ENCODE measurements at regions not wholly inside any gene's neighbourhood (a gene's known extent, or its start where the extent isn't known, plus 50 kb on each side); places are given as distances from the start of the nearest gene placed in this dataset.

GRCh38 chr2:236673126-236673822 is 103.6 kb downstream of the ACKR3 start:
- no peak overlapping the region for H3K27ac Mint-ChIP-seq
- DNase-seq (no peak), ATAC-seq (ENCODE audit: low read depth) (no peak)
- H3K27me3 Mint-ChIP-seq = peaks cover 16% of the 10 kb centered on the region
- H3K36me3 Mint-ChIP-seq = no peaks in the 10 kb centered on the region
- H3K9me3 Mint-ChIP-seq = no peaks in the 10 kb centered on the region
- no peak overlapping the region for H3K4me3 Mint-ChIP-seq
- H3K4me1 Mint-ChIP-seq = peaks cover 1% of the 10 kb centered on the region
- POLR2A ChIA-PET = no interaction called here

GRCh38 chr2:236673823-236674185 is 104.2 kb downstream of the ACKR3 start:
- H3K27ac Mint-ChIP-seq = no peak overlapping the region

GRCh38 chr2:236674238-236674637 is 104.6 kb downstream of the ACKR3 start:
- POLR2A ChIA-PET = no interaction called here
- H3K27me3 Mint-ChIP-seq = peaks cover 16% of the 10 kb centered on the region

More at GRCh38 chr2:236673823-236674185, 104.2 kb downstream of the ACKR3 start:
- Mint-ChIP-seq H3K36me3 (no peaks in the 10 kb centered on the region), H3K4me3 (no peak overlapping the region), H3K9me3 (no peaks in the 10 kb centered on the region), H3K27me3 (peaks cover 16% of the 10 kb centered on the region), H3K4me1 (peaks cover 1% of the 10 kb centered on the region)
- no peak for DNase-seq
- no peak for ATAC-seq (ENCODE audit: low read depth)
- POLR2A ChIA-PET = no interaction called here

GRCh38 chr2:236674646-236675045 is 105.0 kb downstream of the ACKR3 start:
- no peaks in the 10 kb centered on the region for H3K36me3 Mint-ChIP-seq
- no peaks in the 10 kb centered on the region for H3K9me3 Mint-ChIP-seq
- peaks cover 16% of the 10 kb centered on the region for H3K27me3 Mint-ChIP-seq
- ATAC-seq (ENCODE audit: low read depth) = no peak
- POLR2A ChIA-PET = no interaction called here
- peaks cover 1% of the 10 kb centered on the region for H3K4me1 Mint-ChIP-seq
- no peak overlapping the region for H3K4me3 Mint-ChIP-seq
- DNase-seq = no peak
- no peak overlapping the region for H3K27ac Mint-ChIP-seq

More at GRCh38 chr2:236674238-236674637, 104.6 kb downstream of the ACKR3 start:
- no peak for DNase-seq
- H3K36me3 Mint-ChIP-seq = no peaks in the 10 kb centered on the region
- no peak overlapping the region for H3K27ac Mint-ChIP-seq
- H3K4me1 Mint-ChIP-seq = peaks cover 1% of the 10 kb centered on the region
- H3K4me3 Mint-ChIP-seq = no peak overlapping the region
- no peaks in the 10 kb centered on the region for H3K9me3 Mint-ChIP-seq
- no peak for ATAC-seq (ENCODE audit: low read depth)

GRCh38 chr2:236675051-236675450 is 105.4 kb downstream of the ACKR3 start:
- no peaks in the 10 kb centered on the region for H3K9me3 Mint-ChIP-seq
- no peak for ATAC-seq (ENCODE audit: low read depth)
- no peak for DNase-seq
- no peaks in the 10 kb centered on the region for H3K36me3 Mint-ChIP-seq
- peaks cover 16% of the 10 kb centered on the region for H3K27me3 Mint-ChIP-seq
- POLR2A ChIA-PET = no interaction called here
- H3K4me1 Mint-ChIP-seq = peaks cover 1% of the 10 kb centered on the region
- no peak overlapping the region for H3K27ac Mint-ChIP-seq
- no peak overlapping the region for H3K4me3 Mint-ChIP-seq

GRCh38 chr2:236675526-236675925 is 105.9 kb downstream of the ACKR3 start:
- no peak for ATAC-seq (ENCODE audit: low read depth)

GRCh38 chr2:236676136-236676873 is 106.7 kb downstream of the ACKR3 start:
- H3K27ac Mint-ChIP-seq = no peak overlapping the region
- no peaks in the 10 kb centered on the region for H3K9me3 Mint-ChIP-seq
- H3K36me3 Mint-ChIP-seq = no peaks in the 10 kb centered on the region
- DNase-seq = no peak
- ATAC-seq (ENCODE audit: low read depth) = no peak
- H3K4me3 Mint-ChIP-seq = no peak overlapping the region
- peaks cover under 1% of the 10 kb centered on the region for H3K4me1 Mint-ChIP-seq
- H3K27me3 Mint-ChIP-seq = peaks cover 15% of the 10 kb centered on the region
- POLR2A ChIA-PET = no interaction called here

More at GRCh38 chr2:236675526-236675925, 105.9 kb downstream of the ACKR3 start:
- Mint-ChIP-seq H3K36me3 (no peaks in the 10 kb centered on the region), H3K9me3 (no peaks in the 10 kb centered on the region), H3K4me3 (no peak overlapping the region), H3K27ac (no peak overlapping the region), H3K27me3 (peaks cover 14% of the 10 kb centered on the region), H3K4me1 (peaks cover 1% of the 10 kb centered on the region)
- no peak for DNase-seq
- POLR2A ChIA-PET = no interaction called here

- Mint-ChIP-seq H3K4me3 (no peak overlapping the region), H3K36me3 (no peaks in the 10 kb centered on the region), H3K27ac (no peak overlapping the region), H3K9me3 (no peaks in the 10 kb centered on the region), H3K27me3 (peaks cover 14% of the 10 kb centered on the region), H3K4me1 (no peaks in the 10 kb centered on the region)
- ATAC-seq (ENCODE audit: low read depth) (no peak), DNase-seq (no peak)
- POLR2A ChIA-PET = no interaction called here
Measured at GRCh38 chr2:236677368-236677767, 107.7 kb downstream of the ACKR3 start.

- no peaks in the 10 kb centered on the region for H3K9me3 Mint-ChIP-seq
- H3K27me3 Mint-ChIP-seq = peaks cover 14% of the 10 kb centered on the region
- H3K36me3 Mint-ChIP-seq = no peaks in the 10 kb centered on the region
- ATAC-seq (ENCODE audit: low read depth) (no peak), DNase-seq (no peak)
- H3K4me3 Mint-ChIP-seq = no peak overlapping the region
- no peaks in the 10 kb centered on the region for H3K4me1 Mint-ChIP-seq
- POLR2A ChIA-PET = no interaction called here
- no peak overlapping the region for H3K27ac Mint-ChIP-seq
Measured at GRCh38 chr2:236678307-236678975, 108.8 kb downstream of the ACKR3 start.

- ATAC-seq (ENCODE audit: low read depth) = no peak
- DNase-seq = no peak
- Mint-ChIP-seq H3K27me3 (peaks cover 12% of the 10 kb centered on the region), H3K4me1 (no peaks in the 10 kb centered on the region), H3K27ac (no peak overlapping the region), H3K36me3 (no peaks in the 10 kb centered on the region), H3K4me3 (no peak overlapping the region), H3K9me3 (no peaks in the 10 kb centered on the region)
- POLR2A ChIA-PET = no interaction called here
Measured at GRCh38 chr2:236679884-236680860, 110.5 kb downstream of the ACKR3 start.

- H3K4me1 Mint-ChIP-seq = no peaks in the 10 kb centered on the region
- ATAC-seq (ENCODE audit: low read depth) (no peak), DNase-seq (no peak)
- no peak overlapping the region for H3K4me3 Mint-ChIP-seq
- POLR2A ChIA-PET = no interaction called here
- no peaks in the 10 kb centered on the region for H3K36me3 Mint-ChIP-seq
- no peaks in the 10 kb centered on the region for H3K9me3 Mint-ChIP-seq
- peaks cover 2% of the 10 kb centered on the region for H3K27me3 Mint-ChIP-seq
- H3K27ac Mint-ChIP-seq = no peak overlapping the region
Measured at GRCh38 chr2:236682651-236683422, 113.2 kb downstream of the ACKR3 start.

GRCh38 chr2:236684504-236685256 is 115.1 kb downstream of the ACKR3 start:
- DNase-seq (no peak), ATAC-seq (ENCODE audit: low read depth) (no peak)
- H3K4me3 Mint-ChIP-seq = no peak overlapping the region
- H3K4me1 Mint-ChIP-seq = no peaks in the 10 kb centered on the region
- no peak overlapping the region for H3K27ac Mint-ChIP-seq
- H3K36me3 Mint-ChIP-seq = no peaks in the 10 kb centered on the region
- H3K27me3 Mint-ChIP-seq = peaks cover 5% of the 10 kb centered on the region
- POLR2A ChIA-PET = no interaction called here
- H3K9me3 Mint-ChIP-seq = no peaks in the 10 kb centered on the region
